ENCODE measurements at regions not wholly inside any gene's neighbourhood (a gene's known extent, or its start where the extent isn't known, plus 50 kb on each side); places are given as distances from the start of the nearest gene placed in this dataset.

DNA sequence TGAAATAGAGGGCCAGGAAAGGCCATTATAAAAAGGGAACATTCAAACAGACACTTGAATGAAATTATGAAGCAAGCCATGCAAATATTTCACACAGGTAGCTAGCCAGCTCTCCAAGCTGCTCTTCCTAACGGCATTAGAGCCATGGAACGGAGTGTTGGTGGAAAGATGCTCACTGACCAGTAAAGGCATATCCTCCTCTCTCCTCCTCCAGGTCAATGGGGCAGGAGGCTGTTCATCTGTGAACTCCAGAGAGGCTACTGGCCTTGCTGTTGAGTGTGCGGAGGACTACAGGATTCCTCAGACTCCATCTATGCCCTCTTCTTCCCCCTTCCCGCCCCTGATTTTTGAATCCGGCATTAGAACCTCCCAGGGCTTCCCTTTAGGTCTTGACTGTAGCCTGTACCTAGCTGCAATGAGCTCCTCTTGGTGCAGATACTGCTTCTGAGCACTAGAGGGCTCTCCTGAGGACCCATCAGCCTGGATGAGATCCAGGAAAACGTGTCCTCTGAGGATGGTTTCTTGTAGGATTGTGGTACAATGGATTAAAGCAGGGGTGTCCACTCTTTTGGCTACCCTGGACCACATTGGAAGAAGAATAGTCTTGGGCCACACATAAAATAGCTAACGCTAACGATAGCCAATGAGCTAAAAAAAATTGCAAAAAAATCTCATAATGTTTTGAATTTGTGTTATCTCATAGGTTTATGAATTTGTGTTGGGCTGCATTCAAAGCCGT lies 162.2 kb downstream of the SREK1 start:
- TF ChIP-seq, protein P1, sequence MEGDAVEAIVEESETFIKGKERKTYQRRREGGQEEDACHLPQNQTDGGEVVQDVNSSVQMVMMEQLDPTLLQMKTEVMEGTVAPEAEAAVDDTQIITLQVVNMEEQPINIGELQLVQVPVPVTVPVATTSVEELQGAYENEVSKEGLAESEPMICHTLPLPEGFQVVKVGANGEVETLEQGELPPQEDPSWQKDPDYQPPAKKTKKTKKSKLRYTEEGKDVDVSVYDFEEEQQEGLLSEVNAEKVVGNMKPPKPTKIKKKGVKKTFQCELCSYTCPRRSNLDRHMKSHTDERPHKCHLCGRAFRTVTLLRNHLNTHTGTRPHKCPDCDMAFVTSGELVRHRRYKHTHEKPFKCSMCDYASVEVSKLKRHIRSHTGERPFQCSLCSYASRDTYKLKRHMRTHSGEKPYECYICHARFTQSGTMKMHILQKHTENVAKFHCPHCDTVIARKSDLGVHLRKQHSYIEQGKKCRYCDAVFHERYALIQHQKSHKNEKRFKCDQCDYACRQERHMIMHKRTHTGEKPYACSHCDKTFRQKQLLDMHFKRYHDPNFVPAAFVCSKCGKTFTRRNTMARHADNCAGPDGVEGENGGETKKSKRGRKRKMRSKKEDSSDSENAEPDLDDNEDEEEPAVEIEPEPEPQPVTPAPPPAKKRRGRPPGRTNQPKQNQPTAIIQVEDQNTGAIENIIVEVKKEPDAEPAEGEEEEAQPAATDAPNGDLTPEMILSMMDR (IDR thresholded peaks at IDR 0.05): peak; percentile 64 to 78 (median 72)
- TF ChIP-seq POLR2AphosphoS5 (IDR thresholded peaks at IDR 0.05) (peak in 1 of 3 donors; percentile 39), EP300 (IDR thresholded peaks at IDR 0.05; ENCODE audit: low read depth) (no peak)
- no peaks in the 10 kb centered on the region for H3K36me3 ChIP-seq
- peak; percentile 34 for DNase-seq
- WGBS, 2 donors (ENCODE audit: low coverage in 1 of 2): 20 to 30% methylated on average over 6 to 9 of the region's 9 CpGs
- no peak overlapping the region for H3K27ac ChIP-seq
- in situ Hi-C loops (cut with MboI; ENCODE audit: low pct_ligation_motif_present in 1 of 4, low pct_unique_long_range_greater_than_20kb in 1 of 4, low sequenced_read_pairs in 3 of 4): loop anchor here in 3 of 4 donors (5.0 to 10.0 kb wide), 2 partner anchors 451 to 459 kb away; no protein-coding TSS in a partner anchor
- intact Hi-C loops (cut with DNase I; ENCODE audit: low total_unique reads): loop anchor here (5.0 kb wide), 3 partner anchors 451 to 851 kb away; no protein-coding TSS in a partner anchor
- peaks cover 6% of the 10 kb centered on the region for H3K27me3 ChIP-seq
- no peak overlapping the region for H3K4me3 ChIP-seq
- no peaks in the 10 kb centered on the region for H3K9me3 ChIP-seq
- H3K4me1 ChIP-seq: no peaks in the 10 kb centered on the region

DNA sequence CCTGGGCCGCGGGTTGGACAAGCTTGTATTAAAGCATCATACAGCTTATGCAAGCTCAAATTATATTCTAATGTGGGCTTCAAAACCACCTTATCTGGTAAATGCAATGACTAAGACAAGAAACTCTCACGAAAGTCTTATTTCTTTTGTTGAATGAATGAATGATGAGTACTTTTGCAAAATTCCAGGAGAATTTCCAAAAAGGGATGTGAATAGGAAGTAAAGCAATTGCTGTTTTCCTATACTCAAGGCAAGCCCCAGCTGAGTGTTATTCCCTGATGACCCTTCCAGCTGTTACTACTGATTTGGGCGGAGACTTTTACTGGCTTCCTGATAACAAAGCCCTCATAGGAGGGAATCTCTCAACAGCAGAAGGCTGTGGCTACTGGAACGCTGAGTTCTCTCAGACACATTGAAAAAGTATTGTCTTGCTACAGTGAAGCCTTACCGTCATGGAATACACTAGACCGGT lies 162.8 kb downstream of the SREK1 start:
- in situ Hi-C loops (cut with MboI; ENCODE audit: low pct_ligation_motif_present in 1 of 4, low pct_unique_long_range_greater_than_20kb in 1 of 4, low sequenced_read_pairs in 3 of 4) (loop anchor here in 3 of 4 donors (5.0 to 10.0 kb wide), 2 partner anchors 450 to 458 kb away; no protein-coding TSS in a partner anchor), intact Hi-C loops (cut with DNase I; ENCODE audit: low total_unique reads) (loop anchor here (5.0 kb wide), 3 partner anchors 450 to 850 kb away; no protein-coding TSS in a partner anchor)
- peaks cover 6% of the 10 kb centered on the region for H3K27me3 ChIP-seq
- H3K4me1 ChIP-seq: no peaks in the 10 kb centered on the region
- DNase-seq: no peak
- TF ChIP-seq POLR2A (IDR thresholded peaks at IDR 0.05): no peak
- H3K36me3 ChIP-seq: no peaks in the 10 kb centered on the region
- H3K4me3 ChIP-seq: no peak overlapping the region
- WGBS, 2 donors (ENCODE audit: low coverage in 1 of 2): 39 to 48% methylated on average over 6 to 7 of the region's 7 CpGs
- H3K27ac ChIP-seq: no peak overlapping the region
- no peaks in the 10 kb centered on the region for H3K9me3 ChIP-seq

DNA sequence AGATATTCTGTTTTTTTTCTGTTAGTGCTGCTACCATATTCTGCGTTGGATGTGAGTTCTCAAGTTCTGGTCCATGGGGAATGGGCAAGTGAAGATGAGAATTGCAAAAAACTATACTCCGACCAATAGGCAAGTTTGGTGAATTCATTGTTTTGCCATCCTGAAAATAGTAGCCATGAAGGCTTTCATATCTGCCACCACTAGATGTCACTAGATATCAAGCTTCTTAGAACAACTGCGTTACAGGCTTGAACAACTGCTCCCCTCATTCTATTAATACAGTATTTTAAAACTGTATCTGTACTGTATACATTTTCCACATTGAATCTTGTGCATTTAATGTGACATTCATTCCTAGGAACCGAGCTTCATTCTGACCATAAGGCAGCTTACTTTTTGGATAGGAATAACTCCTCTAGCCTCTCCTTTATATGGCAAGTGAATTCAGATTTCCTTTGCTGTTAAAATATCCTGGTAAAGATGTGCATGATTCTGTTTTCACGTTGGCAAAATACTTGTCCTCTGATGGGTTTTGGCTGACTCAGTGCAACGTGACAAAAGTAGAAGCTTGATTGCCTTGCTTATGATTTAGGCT lies 163.6 kb downstream of the SREK1 start:
- H3K36me3 ChIP-seq: no peaks in the 10 kb centered on the region
- intact Hi-C loops (cut with DNase I; ENCODE audit: low total_unique reads) (loop anchor here (5.0 kb wide), 3 partner anchors 450 to 850 kb away; no protein-coding TSS in a partner anchor), in situ Hi-C loops (cut with MboI; ENCODE audit: low pct_ligation_motif_present in 1 of 4, low pct_unique_long_range_greater_than_20kb in 1 of 4, low sequenced_read_pairs in 3 of 4) (loop anchor here in 3 of 4 donors (5.0 to 10.0 kb wide), 2 partner anchors 450 to 457 kb away; no protein-coding TSS in a partner anchor)
- H3K27me3 ChIP-seq: peaks cover 6% of the 10 kb centered on the region
- DNase-seq: no peak
- H3K4me1 ChIP-seq: no peaks in the 10 kb centered on the region
- H3K27ac ChIP-seq: no peak overlapping the region
- 7 to 22% methylated on average over 4 to 6 of the region's 6 CpGs for WGBS, 2 donors (ENCODE audit: low coverage in 1 of 2)
- H3K4me3 ChIP-seq: no peak overlapping the region
- no peak for TF ChIP-seq POLR2AphosphoS5 (IDR thresholded peaks at IDR 0.05)
- TF ChIP-seq, protein P1 (IDR thresholded peaks at IDR 0.05): peak; percentile 65 to 82 (median 72)
- TF ChIP-seq EP300 (IDR thresholded peaks at IDR 0.05; ENCODE audit: low read depth): no peak
- no peak for TF ChIP-seq POLR2A (IDR thresholded peaks at IDR 0.05)
- H3K9me3 ChIP-seq: no peaks in the 10 kb centered on the region

DNA sequence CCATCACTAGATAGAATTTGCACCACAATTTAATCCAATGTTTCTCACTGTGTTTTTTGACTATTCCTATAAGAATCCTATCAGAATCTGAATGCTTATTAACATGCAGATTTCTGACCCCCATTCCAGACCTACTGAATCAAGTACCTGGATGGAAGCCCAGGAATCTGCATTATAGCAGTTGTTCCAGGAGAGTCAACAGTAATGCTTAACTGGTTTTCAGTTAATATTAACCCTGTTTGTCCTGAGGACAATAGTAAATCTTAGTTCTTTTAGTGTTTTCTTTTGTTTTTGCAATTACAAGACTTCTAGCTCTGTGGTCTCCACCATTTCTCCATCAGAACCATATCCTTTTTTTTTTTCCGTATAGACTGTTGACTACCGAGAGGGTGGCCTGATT lies 168.2 kb downstream of the SREK1 start:
- in situ Hi-C loops (cut with MboI; ENCODE audit: low pct_ligation_motif_present in 1 of 4, low pct_unique_long_range_greater_than_20kb in 1 of 4, low sequenced_read_pairs in 3 of 4): loop anchor here in 1 of 4 donors (10.0 kb wide), 1 partner anchor 453 kb away; no protein-coding TSS in a partner anchor
- Histone ChIP-seq H3K27me3 (no peaks in the 10 kb centered on the region), H3K9me3 (no peaks in the 10 kb centered on the region), H3K36me3 (no peaks in the 10 kb centered on the region), H3K27ac (no peak overlapping the region), H3K4me3 (no peak overlapping the region), H3K4me1 (no peaks in the 10 kb centered on the region)
- TF ChIP-seq EP300 (IDR thresholded peaks at IDR 0.05; ENCODE audit: low read depth) (no peak), POLR2A (IDR thresholded peaks at IDR 0.05) (no peak), POLR2AphosphoS5 (IDR thresholded peaks at IDR 0.05) (no peak)
- TF ChIP-seq, protein P1 (IDR thresholded peaks at IDR 0.05): no peak
- no peak for DNase-seq
- WGBS, 2 donors (ENCODE audit: low coverage in 1 of 2): 70 to 87% methylated on average over 2 of the region's 2 CpGs
- intact Hi-C loops (cut with DNase I; ENCODE audit: low total_unique reads): no loop called here
